HCT116 (cell line): ENCODE measurements at regions not wholly inside any gene's neighbourhood (a gene's known extent, or its start where the extent isn't known, plus 50 kb on each side); places are given as distances from the start of the nearest gene placed in this dataset.

ENCODE experiments used
- ATAC-seq: fragments of 200-7000 bp; cut with Tn5 transposase; 2 replicates; pipeline ENCODE4 v1.9.1; 2020; ENCODE audit warnings: mild to moderate bottlenecking, moderate library complexity
- BruUV-seq: library from RNA; stranded (reverse); fragments of 400-500 nt; replicated peaks from 2 replicates; lab custom pipeline; 2021; lab: Mats Ljungman, UMichigan
- CTCF ChIA-PET: fragments of 300-600 bp; sonication (Branson Sonifier 250); formaldehyde crosslinking; loops from one replicate; lab custom pipeline; 2021; ENCODE audit warnings: antibody characterized with exemption; lab: Charles Lee
- POLR2A ChIA-PET: fragments of 300-600, 350-600 bp; sonication (Branson Sonifier 250); formaldehyde crosslinking; loops from one replicate; lab custom pipeline; 2021; ENCODE audit warnings: antibody characterized with exemption; lab: Charles Lee
- RAD21 ChIA-PET, 2 experiments: fragments of 300-600 bp; sonication (Branson Sonifier 250); formaldehyde crosslinking; loops; one replicate each; lab custom pipeline; 2023; ENCODE audit warnings: low total read pairs in 2 of 2; ENCODE audit not compliant: uncharacterized antibody in 2 of 2, unreplicated experiment in 2 of 2, low non-redundant PET in 1 of 2; lab: Charles Lee
- DNase-seq: peaks from one replicate; pipeline ENCODE4 v3.0.0-alpha.2; 2010; ENCODE audit warnings: low read depth, low spot score
- H2AFZ ChIP-seq: fragments of 200-600 bp; shearing (Covaris generic), sonication (generic); 2 replicates; pipeline ENCODE4 v1.6.1; 2017; ENCODE audit warnings: low read depth, mixed run types, mixed read lengths, antibody characterized with exemption, low read length; ENCODE audit not compliant: poor library complexity, severe bottlenecking
- H3K27ac ChIP-seq: 2 replicates; pipeline ENCODE4 v1.5.1; 2012; ENCODE audit warnings: low read depth, low read length
- H3K27me3 ChIP-seq: fragments of 200-600 bp; sonication (generic); 2 replicates; pipeline ENCODE4 v1.6.1; 2016; ENCODE audit warnings: mixed run types, low read length, mixed read lengths; ENCODE audit not compliant: insufficient read depth
- H3K36me3 ChIP-seq, 2 experiments: fragments of 200-500 bp in 1 of 2; fragments of 200-600 bp in 1 of 2; sonication (Bioruptor generic) in 1 of 2; sonication (generic) in 1 of 2; 2 replicates each; pipeline versions ENCODE4 v1.5.1 to v1.6.1; 2014 to 2016; ENCODE audit warnings: low read length in 2 of 2, inconsistent platforms in 1 of 2, mixed read lengths in 1 of 2, mixed run types in 1 of 2; ENCODE audit not compliant: insufficient read depth in 2 of 2, control insufficient read depth in 1 of 2
- H3K4me1 ChIP-seq, 2 experiments: fragments of 200-600 bp in 1 of 2; sonication (generic) in 1 of 2; 2 replicates each; pipeline versions ENCODE4 v1.5.1 to v1.6.1; 2012 to 2017; ENCODE audit warnings: low read length in 2 of 2, inconsistent platforms in 1 of 2, mild to moderate bottlenecking in 1 of 2, mixed read lengths in 1 of 2, mixed run types in 1 of 2, moderate library complexity in 1 of 2; ENCODE audit not compliant: insufficient read depth in 2 of 2, control insufficient read depth in 1 of 2
- H3K4me2 ChIP-seq: fragments of 200-600 bp; sonication (generic); 2 replicates; pipeline ENCODE4 v1.6.1; 2017; ENCODE audit warnings: mixed run types, low read length, mixed read lengths
- H3K4me3 ChIP-seq, 2 experiments: fragments of 200-600 bp in 1 of 2; sonication (generic) in 1 of 2; replicated peaks in 1 of 2; 2 replicates each; pipeline ENCODE4 v1.5.1; 2011 to 2016; ENCODE audit warnings: low read length in 2 of 2, control low read depth in 1 of 2, low read depth in 1 of 2, mild to moderate bottlenecking in 1 of 2, mixed read lengths in 1 of 2, mixed run types in 1 of 2
- H3K79me2 ChIP-seq: fragments of 200-600 bp; sonication (generic); 2 replicates; pipeline ENCODE4 v1.6.1; 2017; ENCODE audit warnings: mild to moderate bottlenecking, mixed run types, low read length, moderate library complexity, mixed read lengths; ENCODE audit not compliant: insufficient read depth
- H3K9ac ChIP-seq: fragments of 200-600 bp; sonication (generic); 2 replicates; pipeline ENCODE4 v1.6.1; 2016; ENCODE audit warnings: low read length, mixed read lengths
- H3K9me2 ChIP-seq: fragments of 200-600 bp; sonication (generic), shearing (Covaris generic); 2 replicates; pipeline ENCODE4 v1.6.1; 2017; ENCODE audit warnings: mixed run types, mild to moderate bottlenecking, moderate library complexity; ENCODE audit not compliant: insufficient read depth
- H3K9me3 ChIP-seq, 2 experiments: fragments of 200-500 bp in 1 of 2; fragments of 200-600 bp in 1 of 2; sonication (Bioruptor generic) in 1 of 2; sonication (generic) in 1 of 2; 2 replicates each; pipeline ENCODE4 v1.6.1; 2014 to 2017; ENCODE audit warnings: low read length in 2 of 2, mixed read lengths in 2 of 2, inconsistent platforms in 1 of 2, low read depth in 1 of 2, mild to moderate bottlenecking in 1 of 2, mixed run types in 1 of 2, moderate library complexity in 1 of 2; ENCODE audit not compliant: control insufficient read depth in 1 of 2, insufficient read depth in 1 of 2
- H4K20me1 ChIP-seq: fragments of 200-600 bp; sonication (generic), shearing (Covaris generic); 2 replicates; pipeline ENCODE4 v1.6.1; 2017; ENCODE audit warnings: mixed run types, mild to moderate bottlenecking, moderate library complexity; ENCODE audit not compliant: insufficient read depth
- CBX3 ChIP-seq: IDR thresholded peaks from 2 replicates; pipeline ENCODE4 v1.6.1; 2012; ENCODE audit warnings: low read depth
- CEBPB ChIP-seq: IDR thresholded peaks from 2 replicates; pipeline ENCODE4 v1.6.1; 2012; ENCODE audit warnings: low read depth
- EZH2phosphoT487 ChIP-seq: fragments of 200-600 bp; IDR thresholded peaks from 2 replicates; pipeline ENCODE4 v1.6.1; 2018; ENCODE audit warnings: antibody characterized with exemption, borderline replicate concordance
- FOSL1 ChIP-seq: IDR thresholded peaks from 2 replicates; pipeline ENCODE4 v1.6.1; 2012; ENCODE audit warnings: low read depth
- JUND ChIP-seq: IDR thresholded peaks from 2 replicates; pipeline ENCODE4 v1.6.1; 2012
- POLR2A ChIP-seq: IDR thresholded peaks from 2 replicates; pipeline ENCODE4 v1.7.0; 2011; ENCODE audit warnings: borderline replicate concordance; ENCODE audit not compliant: insufficient read depth, insufficient read length; ENCODE audit errors: extremely low read depth
- RAD21 ChIP-seq: IDR thresholded peaks from 2 replicates; pipeline ENCODE4 v1.6.1; 2012; ENCODE audit warnings: low read depth, mild to moderate bottlenecking
- SRF ChIP-seq: IDR thresholded peaks from 2 replicates; pipeline ENCODE4 v1.6.1; 2012; ENCODE audit warnings: low read depth
- YY1 ChIP-seq: IDR thresholded peaks from 2 replicates; pipeline ENCODE4 v1.6.1; 2011; ENCODE audit warnings: low read length, low read depth, moderate library complexity, mild to moderate bottlenecking; ENCODE audit not compliant: insufficient replicate concordance; ENCODE audit errors: extremely low read depth
- ZNF274 ChIP-seq: fragments of 200-500 bp; sonication (Bioruptor generic); IDR thresholded peaks from 2 replicates; pipeline ENCODE4 v1.6.1; 2014; ENCODE audit warnings: mild to moderate bottlenecking, low read depth, low read length, inconsistent platforms
- intact Hi-C: fragments of 100-400 bp; cut with micrococcal nuclease; formaldehyde crosslinking; loops from 2 replicates; pipeline ENCODE4 v1.10.0; 2022
- TF ChIP-seq, protein P1 (sequence below): IDR thresholded peaks from 2 replicates; pipeline ENCODE4 v1.6.1; 2011; ENCODE audit warnings: mild to moderate bottlenecking, low read length, moderate library complexity; ENCODE audit not compliant: insufficient replicate concordance; ENCODE audit errors: extremely low read depth
- TF ChIP-seq, protein P2 (sequence below), 3 experiments: fragments of 200-600 bp in 1 of 3; sonication (generic) in 1 of 3; IDR thresholded peaks in 2 of 3; conservative IDR thresholded peaks in 1 of 3; 2 replicates each; pipeline ENCODE4 v1.5.1; 2012 to 2017; ENCODE audit warnings: low read depth in 2 of 3, low read length in 2 of 3, antibody characterized with exemption in 1 of 3, borderline replicate concordance in 1 of 3, control low read depth in 1 of 3, mild to moderate bottlenecking in 1 of 3, mixed read lengths in 1 of 3, mixed run types in 1 of 3, moderate library complexity in 1 of 3; ENCODE audit not compliant: insufficient read depth in 1 of 3
- TF ChIP-seq, protein P3 (sequence below): IDR thresholded peaks from 2 replicates; pipeline ENCODE4 v1.6.1; 2012

DNA sequence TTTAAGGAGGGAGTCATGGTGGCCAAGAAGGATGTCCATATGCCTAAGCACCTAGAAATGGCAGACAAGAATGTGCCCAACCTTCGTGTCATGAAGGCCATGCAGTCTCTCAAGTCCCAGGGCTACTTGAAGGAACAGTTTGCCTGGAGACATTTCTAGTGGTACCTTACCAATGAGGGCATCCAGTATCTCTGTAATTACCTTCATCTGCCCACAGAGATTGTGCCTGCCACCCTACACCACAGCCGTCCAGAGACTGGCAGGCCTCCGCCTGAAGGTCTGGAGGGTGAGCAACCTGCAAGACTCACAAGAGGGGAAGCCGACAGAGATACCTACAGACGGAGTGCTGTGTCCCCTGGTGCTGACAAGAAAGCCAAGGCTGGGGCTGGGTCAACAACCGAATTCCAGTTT is 115.0 kb downstream of the HFE start:
- no peaks in the 10 kb centered on the region for H3K27me3 ChIP-seq
- peaks cover 29 to 57% of the 10 kb centered on the region in 2 experiments for H3K4me1 ChIP-seq
- ChIA-PET RAD21 (no interaction called here), CTCF (no interaction called here), POLR2A (no interaction called here)
- no peaks in the 10 kb centered on the region for H3K9me2 ChIP-seq
- no peak overlapping the region for H3K9ac ChIP-seq
- no peaks in the 10 kb centered on the region for H3K36me3 ChIP-seq
- no peak overlapping the region for H3K4me3 ChIP-seq
- BruUV-seq, result no TSS peak
- no peak overlapping the region for H2AFZ ChIP-seq
- ATAC-seq (no peak), DNase-seq (no peak)
- H3K9me3 ChIP-seq, result no peaks in the 10 kb centered on the region
- peak overlapping the region; percentile 98 for H3K27ac ChIP-seq
- no peaks in the 10 kb centered on the region for H4K20me1 ChIP-seq
- no peak overlapping the region for H3K4me2 ChIP-seq
- H3K79me2 ChIP-seq, result no peaks in the 10 kb centered on the region
- intact Hi-C loops, result loop anchor here (5.0 kb wide), 1 partner anchor 110 kb away; no protein-coding TSS in a partner anchor
- TF ChIP-seq, protein P1, sequence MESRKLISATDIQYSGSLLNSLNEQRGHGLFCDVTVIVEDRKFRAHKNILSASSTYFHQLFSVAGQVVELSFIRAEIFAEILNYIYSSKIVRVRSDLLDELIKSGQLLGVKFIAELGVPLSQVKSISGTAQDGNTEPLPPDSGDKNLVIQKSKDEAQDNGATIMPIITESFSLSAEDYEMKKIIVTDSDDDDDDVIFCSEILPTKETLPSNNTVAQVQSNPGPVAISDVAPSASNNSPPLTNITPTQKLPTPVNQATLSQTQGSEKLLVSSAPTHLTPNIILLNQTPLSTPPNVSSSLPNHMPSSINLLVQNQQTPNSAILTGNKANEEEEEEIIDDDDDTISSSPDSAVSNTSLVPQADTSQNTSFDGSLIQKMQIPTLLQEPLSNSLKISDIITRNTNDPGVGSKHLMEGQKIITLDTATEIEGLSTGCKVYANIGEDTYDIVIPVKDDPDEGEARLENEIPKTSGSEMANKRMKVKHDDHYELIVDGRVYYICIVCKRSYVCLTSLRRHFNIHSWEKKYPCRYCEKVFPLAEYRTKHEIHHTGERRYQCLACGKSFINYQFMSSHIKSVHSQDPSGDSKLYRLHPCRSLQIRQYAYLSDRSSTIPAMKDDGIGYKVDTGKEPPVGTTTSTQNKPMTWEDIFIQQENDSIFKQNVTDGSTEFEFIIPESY, result no peak
- TF ChIP-seq, protein P2, sequence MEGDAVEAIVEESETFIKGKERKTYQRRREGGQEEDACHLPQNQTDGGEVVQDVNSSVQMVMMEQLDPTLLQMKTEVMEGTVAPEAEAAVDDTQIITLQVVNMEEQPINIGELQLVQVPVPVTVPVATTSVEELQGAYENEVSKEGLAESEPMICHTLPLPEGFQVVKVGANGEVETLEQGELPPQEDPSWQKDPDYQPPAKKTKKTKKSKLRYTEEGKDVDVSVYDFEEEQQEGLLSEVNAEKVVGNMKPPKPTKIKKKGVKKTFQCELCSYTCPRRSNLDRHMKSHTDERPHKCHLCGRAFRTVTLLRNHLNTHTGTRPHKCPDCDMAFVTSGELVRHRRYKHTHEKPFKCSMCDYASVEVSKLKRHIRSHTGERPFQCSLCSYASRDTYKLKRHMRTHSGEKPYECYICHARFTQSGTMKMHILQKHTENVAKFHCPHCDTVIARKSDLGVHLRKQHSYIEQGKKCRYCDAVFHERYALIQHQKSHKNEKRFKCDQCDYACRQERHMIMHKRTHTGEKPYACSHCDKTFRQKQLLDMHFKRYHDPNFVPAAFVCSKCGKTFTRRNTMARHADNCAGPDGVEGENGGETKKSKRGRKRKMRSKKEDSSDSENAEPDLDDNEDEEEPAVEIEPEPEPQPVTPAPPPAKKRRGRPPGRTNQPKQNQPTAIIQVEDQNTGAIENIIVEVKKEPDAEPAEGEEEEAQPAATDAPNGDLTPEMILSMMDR (IDR thresholded peaks at IDR 0.05 in 2 of 3, conservative IDR thresholded peaks at IDR 0.05 in 1 of 3; ENCODE audit: borderline replicate concordance in 1 of 3, insufficient read depth in 1 of 3, low read depth in 2 of 3, low read length in 2 of 3), result no peak
- TF ChIP-seq ZNF274, result no peak
- no peak for TF ChIP-seq EZH2phosphoT487
- no peak for TF ChIP-seq FOSL1
- TF ChIP-seq CBX3, result no peak
- TF ChIP-seq JUND, result no peak
- TF ChIP-seq, protein P3, sequence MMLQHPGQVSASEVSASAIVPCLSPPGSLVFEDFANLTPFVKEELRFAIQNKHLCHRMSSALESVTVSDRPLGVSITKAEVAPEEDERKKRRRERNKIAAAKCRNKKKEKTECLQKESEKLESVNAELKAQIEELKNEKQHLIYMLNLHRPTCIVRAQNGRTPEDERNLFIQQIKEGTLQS, result no peak
- no peak for TF ChIP-seq POLR2A
- no peak for TF ChIP-seq CEBPB
- TF ChIP-seq RAD21, result no peak
- no peak for TF ChIP-seq SRF
- no peak for TF ChIP-seq YY1
